ENCODE measurements at regions not wholly inside any gene's neighbourhood (a gene's known extent, or its start where the extent isn't known, plus 50 kb on each side); places are given as distances from the start of the nearest gene placed in this dataset.
"Not testable (repeated sequence)": the region's sequence is repeated elsewhere in the genome, so short reads cannot be mapped to it uniquely, and the experiment has no call there.

GRCh38 chr10:46202405-46202804 lies 84.4 kb upstream of the ANTXRL start:
- not testable (repeated sequence) for TF ChIP-seq CTCF, POLR2A (IDR thresholded peaks at IDR 0.05)

All from Peyer's patch (tissue), 4 donors.